Stromal cell of bone marrow (primary cell): ENCODE measurements at regions not wholly inside any gene's neighbourhood (a gene's known extent, or its start where the extent isn't known, plus 50 kb on each side); places are given as distances from the start of the nearest gene placed in this dataset.
"Not testable (repeated sequence)": the region's sequence is repeated elsewhere in the genome, so short reads cannot be mapped to it uniquely, and the experiment has no call there.

ENCODE experiments used
- DNase-seq: peaks from one replicate; pipeline ENCODE4 v3.0.0-alpha.2; 2012; ENCODE audit warnings: low read depth

DNA sequence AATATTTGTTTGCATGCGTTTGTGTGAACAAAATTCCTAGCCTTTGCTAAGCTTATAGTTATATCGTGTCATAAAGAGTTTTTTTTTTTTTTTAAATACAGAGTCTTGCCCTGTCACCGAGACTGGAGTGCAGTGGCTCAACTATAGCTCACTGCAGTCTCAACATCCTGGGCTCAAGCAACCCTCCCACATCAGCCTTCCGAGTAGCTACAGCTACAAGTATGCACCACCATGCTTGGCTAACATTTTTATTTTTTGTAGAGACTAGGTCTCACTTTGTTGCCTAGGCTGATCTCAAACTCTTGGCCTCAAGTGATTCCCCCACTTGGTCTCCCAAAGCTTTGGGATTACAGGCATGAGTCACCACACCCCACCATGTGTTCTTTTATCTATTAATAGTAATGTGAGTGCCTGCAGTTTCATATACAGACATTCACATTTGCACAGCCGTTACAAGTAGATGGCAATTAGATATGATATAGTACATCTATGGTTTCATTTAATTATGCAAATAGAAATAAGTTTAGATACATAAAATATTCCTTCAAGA lies 848.6 kb downstream of the PDCD6IP start:
- no peak for DNase-seq

DNA sequence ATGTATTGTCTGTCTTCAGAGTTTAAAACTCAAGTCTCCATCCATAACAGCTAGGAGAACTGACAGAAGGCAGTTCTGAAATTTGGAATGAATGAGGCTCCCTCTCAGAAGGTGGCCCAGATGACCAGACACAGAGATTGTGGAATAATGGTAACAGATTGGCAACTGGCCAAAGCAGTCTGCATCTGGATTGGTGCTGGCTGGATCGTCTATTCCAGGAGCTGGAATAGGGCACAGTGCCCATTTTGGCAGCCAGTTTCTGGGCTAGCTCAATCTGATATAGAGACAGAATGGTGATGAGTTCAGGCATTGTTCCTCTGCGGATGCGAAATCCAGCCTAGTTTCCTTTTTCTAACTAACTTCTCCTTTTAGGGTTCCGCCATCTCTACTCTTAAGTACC lies 851.7 kb downstream of the PDCD6IP start:
- no peak for DNase-seq

DNA sequence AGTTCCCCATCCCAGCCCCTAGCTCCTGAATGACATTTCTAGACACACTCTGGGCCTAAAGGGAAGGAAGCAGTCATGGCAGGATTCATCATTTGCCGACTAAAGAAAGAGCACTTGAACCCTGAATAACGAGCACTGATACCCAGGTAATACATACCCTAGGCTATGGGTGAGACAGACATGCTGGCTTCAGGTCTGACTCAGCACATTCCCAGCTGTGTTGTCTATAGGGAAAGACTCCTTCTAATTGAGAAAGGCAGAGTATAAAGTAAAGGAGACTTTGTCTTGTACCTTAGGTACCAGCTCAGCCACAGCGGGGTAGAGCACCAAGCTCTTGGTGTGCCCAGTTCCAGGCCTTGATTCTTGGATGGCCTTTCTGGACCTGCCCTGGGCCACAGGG lies 870.5 kb downstream of the PDCD6IP start:
- no peak for DNase-seq

DNA sequence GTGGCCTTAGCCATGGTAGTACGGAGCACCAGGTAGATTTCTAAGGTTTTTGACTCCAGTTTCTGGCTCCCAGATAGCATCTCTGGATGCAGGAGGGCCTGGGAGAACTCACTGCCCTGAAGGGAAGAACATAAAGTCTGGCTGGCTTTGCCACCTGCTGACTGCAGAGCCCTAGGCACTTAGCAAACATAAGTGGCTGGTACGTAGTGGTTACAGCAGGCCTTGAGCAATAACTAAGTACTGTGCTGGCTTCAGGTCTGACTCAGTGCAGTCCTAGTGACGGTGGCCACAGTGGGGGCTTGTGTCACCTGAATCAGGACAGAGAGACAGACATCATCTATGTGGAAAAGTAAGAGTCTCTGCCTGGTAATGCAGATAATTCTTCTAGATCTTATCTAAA lies 871.1 kb downstream of the PDCD6IP start:
- no peak for DNase-seq

DNA sequence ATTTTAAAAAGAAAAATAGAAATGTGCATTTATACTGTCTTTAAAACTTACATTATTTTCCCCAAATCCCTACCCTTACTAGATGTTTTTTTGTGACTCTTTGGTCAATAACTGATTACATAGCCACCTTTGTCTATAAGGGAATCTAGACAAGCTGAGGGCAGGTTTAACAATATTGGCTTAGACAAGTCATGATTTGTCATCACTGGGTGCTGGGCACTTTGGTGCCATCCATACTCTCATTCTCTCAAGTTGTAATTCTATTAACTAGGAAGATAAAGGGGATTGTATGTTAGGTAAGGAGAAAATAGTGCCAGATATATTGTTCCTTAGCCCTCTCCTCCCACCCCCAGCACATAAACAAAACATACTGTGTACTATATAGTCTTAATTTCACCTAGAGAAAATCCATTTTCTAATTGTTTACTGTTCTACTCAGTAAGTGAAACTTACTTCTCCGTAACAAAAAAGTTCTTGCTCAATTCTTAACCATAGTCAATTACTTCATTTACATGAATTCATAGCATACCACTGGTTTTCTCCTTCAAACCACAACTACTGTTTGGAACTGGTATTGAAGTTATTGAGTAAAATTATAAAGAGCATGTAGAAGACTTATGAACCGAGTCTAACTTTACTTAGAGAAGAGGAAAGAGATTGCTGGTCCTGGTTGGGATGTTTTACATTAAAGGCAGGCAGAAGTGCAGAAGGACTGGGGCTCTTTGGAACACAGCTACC lies 877.1 kb downstream of the PDCD6IP start:
- DNase-seq: peak; percentile 19

DNA sequence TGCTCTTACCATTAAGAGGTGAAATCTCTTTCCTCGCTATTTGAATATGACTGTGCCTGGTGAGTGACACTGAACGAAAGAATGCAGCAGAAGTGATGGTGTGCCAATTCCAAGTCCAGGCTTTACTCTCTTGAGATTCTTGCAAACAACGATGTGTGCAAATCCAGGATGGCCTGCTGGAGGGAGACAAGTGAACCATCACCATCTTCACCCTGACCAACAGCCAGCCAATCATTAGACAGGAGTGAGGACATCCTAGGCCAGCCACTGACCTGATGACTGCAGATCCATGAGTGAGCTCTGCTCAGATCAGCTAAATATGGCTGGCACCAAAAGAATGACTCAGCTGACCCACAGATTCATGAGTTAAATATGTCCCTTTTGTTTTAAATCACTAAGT lies 878.0 kb downstream of the PDCD6IP start:
- DNase-seq: peak; percentile 24

DNA sequence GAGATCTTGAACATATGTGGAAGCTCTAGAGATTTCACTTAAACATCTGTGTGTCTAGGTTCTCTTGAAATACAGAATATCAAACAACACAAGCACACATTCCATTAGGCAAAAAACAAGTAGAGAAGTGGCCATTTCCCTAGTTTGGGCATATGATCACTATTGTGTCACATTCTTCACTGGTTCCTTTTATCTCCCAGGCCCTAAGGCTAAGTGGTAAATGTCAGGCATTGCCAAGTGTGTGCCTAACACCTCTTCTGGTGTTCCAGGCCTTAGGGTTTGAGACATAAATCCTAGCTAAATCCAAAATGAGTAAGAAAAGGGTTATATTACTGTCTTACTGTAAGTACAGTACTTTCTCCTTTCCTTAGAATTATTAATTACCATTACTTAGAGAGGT lies 880.1 kb downstream of the PDCD6IP start:
- DNase-seq: no peak

DNA sequence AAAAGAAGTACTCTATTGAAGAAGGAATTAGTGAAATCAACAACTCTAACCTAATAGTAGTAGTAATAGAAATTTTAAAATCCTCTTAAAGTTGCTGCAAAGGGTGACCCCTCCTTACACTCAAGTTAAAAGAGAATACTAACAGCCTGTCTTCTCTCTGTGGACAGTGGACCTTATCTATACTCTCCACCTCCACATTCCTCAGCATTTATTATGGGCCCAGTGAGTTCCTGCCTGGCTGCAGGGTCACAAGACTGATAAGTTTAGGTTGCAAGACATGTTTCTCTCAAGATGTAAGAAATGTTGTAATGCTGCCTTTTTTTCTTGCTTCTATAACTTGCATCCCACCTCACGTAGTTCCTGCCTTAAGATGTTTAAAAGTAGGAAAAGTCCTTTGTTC lies 880.6 kb downstream of the PDCD6IP start:
- not testable (repeated sequence) for DNase-seq

DNA sequence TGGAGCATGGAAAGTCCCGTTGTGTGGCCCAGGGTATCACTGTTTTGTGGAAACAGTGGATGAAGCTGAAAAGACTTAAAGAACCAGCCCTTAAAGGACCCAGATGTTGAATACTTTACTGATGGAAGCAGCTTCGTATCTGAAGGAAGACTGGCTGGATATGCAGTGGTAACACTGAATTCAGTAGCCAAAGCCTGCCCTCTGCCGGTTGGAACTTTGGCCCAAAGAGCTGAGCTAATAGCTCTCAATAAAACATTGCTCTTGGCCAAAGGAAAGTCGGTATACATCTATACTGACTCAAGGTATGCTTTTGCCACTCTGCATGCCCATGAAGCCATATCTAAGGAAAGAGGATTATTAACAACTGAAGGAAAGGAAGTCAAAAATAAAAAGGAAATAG lies 885.4 kb downstream of the PDCD6IP start:
- DNase-seq: peak; percentile 32

DNA sequence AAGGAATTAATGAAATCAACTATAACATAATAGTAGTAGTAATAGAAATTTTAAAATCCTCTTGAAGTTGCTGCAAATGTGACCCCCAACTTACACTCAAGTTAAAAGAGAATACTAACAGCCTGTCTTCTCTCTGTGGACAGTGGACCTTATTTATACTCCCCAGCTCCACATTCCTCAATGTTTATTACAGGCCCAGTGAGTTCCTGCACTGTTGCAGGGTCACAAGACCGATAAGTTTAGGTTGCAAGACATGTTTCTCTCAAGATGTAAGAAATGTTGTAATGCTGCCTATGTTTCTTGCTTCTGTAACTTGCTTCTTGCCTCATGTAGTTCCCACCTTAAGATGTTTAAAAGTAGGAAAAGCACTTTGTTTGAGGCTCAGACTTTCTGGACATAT lies 888.1 kb downstream of the PDCD6IP start:
- no peak for DNase-seq

DNA sequence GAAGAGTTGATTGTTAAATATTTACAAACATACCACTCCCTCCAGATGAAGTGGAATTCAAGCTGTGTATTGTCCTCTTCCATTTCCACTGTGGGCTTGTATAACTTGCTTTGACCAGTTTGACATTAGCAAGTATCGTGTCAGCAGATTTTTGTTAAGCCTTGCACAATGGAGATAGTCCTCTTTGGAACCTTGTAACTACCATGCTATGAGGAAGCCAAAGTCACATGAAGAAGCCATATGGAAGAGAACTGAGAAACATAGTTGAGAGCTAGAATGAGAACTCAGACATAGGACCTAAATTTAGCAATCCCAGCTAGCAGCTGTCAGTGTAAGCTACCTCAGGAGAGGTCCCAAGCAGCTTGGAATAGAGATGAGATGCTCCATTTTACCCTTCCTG lies 889.2 kb downstream of the PDCD6IP start:
- no peak for DNase-seq

DNA sequence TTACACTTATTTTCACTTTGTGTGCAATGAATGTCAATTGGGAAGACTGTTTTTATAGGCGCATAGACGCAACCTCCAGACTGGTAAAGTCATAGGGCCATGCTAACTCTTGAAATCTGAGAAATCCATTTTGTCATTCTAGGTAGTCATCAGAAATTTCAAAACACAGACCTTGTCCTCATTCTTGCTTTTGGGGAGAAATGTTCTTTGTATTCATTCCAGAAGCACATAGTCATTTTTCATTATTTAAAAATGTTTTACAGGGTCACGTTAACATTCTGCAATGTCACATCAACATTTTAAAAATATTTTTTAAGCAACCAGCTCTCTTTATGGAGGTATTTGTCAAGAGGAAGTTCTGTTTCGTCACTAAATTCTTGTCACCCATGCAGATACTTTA lies 898.4 kb downstream of the PDCD6IP start:
- DNase-seq: no peak

DNA sequence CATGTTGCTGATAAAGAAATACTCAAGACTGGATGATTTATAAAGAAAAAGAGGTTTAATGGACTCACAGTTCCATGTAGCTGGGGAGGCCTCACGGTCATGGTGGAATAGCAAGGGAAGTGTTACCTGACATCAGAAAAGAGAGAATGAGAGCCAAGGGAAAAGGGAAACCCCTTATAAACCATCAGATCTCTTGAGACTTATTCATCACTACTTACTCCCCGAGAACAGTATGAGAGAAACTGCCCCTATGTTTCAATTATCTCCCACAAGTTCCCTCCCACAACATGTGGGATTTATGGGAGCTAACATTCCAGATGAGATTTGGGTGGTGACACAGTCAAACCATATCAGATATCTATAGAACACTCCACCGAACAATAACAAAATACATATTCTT lies 904.6 kb downstream of the PDCD6IP start:
- DNase-seq: no peak

DNA sequence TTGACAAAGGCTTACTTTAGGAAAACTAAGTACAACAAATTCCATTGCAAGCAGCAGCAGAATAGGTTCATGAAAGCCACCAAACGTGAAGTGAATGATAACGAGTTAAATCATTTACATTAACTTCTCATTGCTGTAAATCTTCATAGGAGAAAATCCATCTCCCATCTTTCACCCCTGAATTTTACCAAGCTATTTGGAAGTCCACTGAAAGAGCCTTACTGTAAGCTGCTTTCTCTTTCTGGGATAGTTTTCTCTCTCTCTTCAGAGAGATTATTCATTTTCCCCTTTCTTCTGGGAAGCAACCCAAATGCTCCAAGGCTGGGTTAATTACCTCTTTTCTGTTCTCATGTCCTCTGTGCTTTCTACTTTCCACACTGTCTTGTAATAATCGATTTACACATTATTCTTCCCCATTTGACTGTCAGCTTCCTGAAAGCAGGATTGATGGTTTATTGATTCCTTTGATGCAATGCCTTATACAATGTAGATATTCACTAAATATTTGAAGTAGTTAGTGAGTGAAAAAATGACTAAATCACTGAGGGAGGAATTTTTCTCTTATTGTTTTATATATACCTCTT lies 914.3 kb upstream of the ARPP21 start:
- DNase-seq: no peak

DNA sequence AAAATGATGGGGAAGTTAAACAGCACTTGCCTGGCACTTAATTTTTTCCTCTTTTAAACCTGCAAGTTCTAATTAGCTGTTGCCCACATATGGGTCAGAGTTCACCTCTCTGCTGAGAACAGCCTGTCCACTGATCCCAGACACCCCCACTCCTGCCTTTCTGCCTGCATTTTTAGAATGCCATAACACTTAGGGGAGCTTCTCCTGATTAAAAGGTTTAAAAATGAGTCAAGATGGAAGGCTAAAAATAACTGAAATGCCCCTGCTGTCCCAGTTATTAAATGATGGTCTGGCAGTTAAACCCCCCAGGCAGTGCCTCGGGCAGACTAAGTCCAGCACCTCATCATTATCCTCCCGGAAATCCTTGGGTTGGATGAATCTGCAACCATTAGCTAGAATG lies 913.6 kb upstream of the ARPP21 start:
- DNase-seq: no peak

DNA sequence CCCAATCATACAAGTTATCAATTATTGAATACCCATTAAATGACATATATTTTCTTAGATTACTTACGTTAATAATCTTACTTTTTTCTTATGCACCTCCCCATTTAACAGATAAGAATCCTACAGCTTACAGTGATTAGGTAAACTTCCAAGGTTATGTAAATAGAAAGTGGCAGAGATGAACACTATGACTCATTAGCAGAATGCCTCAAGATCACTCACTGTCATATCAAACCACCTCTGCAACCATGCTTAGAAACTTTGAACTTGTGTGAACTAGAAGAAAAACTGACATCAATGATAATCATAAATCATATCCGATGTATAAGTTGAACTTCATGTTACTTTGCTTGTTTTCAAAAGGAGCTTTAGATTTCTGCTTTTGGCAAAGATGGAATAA lies 911.6 kb upstream of the ARPP21 start:
- no peak for DNase-seq

DNA sequence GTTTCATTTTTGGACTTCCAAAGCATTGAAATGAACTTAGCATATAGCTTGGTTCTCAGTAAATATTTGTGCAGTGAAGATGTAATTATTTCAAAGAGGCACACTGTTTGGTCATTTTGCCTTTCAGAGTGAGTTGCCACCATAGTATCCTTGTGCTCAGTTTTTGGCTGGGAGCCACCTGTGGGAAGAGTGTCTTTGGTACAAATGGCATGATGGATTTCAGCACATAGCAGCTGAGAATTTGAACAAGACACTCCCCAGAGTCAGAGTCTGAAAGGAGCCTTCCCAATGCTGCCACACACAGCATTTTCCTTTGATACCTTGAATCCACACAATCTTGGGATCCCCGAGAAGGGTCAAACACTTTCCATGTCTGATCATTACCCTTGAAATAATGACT lies 897.2 kb upstream of the ARPP21 start:
- no peak for DNase-seq

DNA sequence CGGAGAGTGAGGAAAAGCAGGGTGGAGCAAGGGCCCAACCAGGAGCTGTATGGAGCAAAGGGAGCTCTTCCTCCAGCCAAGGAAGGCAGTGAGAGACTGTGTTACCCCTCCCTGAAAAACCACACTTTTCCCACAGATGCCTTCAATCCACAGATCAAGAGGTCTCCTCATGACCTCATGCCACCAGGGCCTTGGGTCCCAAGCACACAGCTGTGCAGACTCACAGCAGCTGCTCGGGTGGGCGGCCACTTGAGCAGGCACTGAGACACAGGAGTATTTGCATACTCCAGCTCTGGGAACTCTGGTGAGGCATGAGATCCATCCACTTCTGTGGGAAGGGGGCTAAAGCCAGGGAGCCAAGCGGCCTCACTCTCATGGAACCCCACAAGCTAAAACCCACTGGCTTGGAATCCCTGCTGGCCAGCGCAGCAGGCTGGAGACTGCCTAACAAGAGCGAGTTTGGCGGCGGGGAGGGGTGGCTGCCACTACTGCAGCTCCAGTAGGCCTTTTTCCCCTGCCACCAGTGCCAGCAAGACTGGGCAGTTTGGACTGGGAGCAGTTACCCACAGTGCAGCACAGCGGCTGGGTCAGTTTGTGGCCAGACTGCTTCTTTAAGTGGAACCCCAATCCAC lies 880.6 kb upstream of the ARPP21 start:
- no peak for DNase-seq

DNA sequence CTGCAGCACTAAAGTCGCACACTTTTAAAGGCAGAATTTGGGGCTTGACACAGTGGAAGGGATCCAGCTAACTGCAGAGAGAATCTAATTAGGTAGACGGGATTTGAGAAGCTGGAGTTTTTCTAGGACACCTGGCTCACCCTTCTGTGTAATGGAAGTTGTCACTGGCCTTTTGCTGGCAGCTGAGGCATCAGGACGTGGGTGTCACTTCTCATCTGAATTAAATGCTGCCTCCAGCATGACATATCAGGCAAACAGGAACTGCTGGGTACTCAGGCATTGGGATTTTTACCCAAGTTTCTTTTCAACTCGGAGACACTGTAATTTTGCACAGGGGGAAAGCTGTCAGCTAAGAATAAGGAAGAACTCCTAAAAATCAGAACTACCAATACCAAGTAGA lies 861.9 kb upstream of the ARPP21 start:
- DNase-seq: no peak

DNA sequence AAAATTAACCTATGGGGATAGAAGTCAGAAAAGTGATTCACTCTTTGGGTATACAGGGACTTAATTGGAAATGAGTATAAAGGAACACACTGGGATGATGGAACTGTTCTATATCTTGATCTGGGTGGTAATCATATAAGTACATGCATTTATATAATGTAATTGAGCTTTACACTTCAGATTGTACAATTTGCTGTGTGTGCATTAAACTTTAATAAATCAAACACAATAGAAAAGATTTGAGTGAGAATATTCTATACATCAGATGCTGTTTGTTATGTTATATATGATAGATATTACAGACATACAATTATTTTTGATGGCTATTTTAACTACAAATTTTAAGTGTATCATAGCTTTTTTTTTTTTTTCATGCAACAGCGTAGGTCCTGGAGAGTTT lies 860.2 kb upstream of the ARPP21 start:
- no peak for DNase-seq

DNA sequence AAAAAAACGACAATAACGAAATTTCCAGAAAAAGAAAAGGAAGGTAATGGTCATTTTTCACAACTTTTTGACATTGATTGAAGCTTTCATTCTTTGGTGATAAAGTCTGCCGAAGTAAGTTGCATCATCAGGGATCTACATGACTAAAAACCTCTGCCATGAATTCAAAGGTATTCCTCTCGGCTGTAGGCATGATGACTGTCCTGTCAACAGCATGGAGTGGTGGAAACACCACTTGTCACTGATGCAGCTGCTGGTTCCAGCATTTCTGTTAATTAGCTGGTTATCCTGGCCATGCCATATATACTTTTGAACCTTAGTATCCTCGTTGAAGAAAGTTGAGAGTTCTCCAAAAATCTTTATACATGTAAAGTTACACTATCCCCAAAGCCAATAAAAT lies 859.0 kb upstream of the ARPP21 start:
- no peak for DNase-seq

DNA sequence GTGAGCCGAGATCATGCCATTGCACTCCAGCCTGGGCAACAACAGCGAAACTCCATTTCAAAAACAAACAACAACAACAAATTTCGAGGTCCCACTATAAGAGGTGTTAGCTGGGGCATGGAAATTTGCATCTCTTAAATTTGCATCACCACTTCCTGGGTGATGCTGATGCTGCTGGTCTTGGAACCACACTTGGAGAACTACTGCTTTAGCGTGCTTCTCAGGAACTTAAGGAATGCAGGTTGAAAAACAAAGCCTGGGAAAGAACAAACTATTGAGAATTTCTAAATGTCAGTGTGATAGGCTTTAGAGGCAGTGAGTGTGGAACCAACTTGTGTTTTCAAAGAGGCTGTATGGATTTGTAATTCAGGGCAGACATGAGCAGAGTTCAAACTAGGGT lies 858.4 kb upstream of the ARPP21 start:
- DNase-seq: no peak

DNA sequence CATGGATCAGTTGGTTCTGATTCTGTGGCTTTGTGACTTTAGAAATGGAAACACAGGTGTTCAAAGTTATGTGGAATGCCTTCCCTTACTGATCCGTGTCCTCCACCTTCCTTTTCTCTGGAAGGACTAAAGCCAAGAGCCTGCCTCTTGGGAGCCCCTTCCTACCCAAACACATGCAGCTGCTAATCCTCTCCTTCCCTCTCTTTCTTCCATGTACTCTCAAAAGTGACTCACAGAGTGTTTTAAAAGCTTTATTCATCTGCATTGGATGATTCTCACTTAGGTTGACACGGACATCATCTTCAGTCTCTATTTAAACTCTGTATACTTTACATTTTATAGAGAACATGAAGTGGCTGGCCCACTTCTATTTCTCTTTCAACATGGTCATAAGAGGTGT lies 856.5 kb upstream of the ARPP21 start:
- DNase-seq: no peak

DNA sequence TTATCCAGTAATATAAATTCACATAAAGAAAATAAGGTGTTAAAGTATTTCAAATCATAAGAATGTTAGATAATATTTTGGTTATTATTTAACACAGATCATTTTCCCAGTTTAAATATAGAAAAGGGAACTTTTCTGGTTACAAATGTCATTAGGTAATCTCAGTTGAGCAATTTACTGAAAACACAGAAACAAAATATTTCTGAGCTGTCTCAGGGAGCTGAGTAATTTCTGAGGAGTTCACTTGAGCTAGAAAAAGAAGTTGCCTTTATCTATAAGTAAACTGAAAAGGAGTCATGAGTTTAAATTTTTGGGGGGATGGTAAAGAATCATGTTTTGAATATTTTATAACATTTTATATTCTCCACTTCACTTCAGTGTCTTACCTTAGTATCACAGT lies 855.4 kb upstream of the ARPP21 start:
- DNase-seq: peak; percentile 26
